Stimulated activated naive CD8-positive, alpha-beta T cell treated with anti-CD3 and anti-CD28 coated beads, Interleukin-15, amount 100 ng/mL, for 72 hours (primary cell): ENCODE measurements at regions not wholly inside any gene's neighbourhood (a gene's known extent, or its start where the extent isn't known, plus 50 kb on each side); places are given as distances from the start of the nearest gene placed in this dataset.
A peak's percentile ranks its signal among the peaks of the same experiment; 100 is the strongest.

Source experiments
- ATAC-seq: fragments of 150-1000 bp; cut with Tn5 transposase; 2 replicates; pipeline ENCODE4 v1.10.0; 2021; ENCODE audit warnings: mild to moderate bottlenecking, moderate library complexity
- DNase-seq, 2 donors: peaks; one replicate each; pipeline ENCODE4 v3.0.0; 2021 to 2022
- H3K27ac Mint-ChIP-seq, 2 donors: one replicate each; pipeline ENCODE4 v1.8.0; 2022; ENCODE audit warnings: mild to moderate bottlenecking in 2 of 2, mixed read lengths in 2 of 2, moderate library complexity in 2 of 2
- H3K27me3 Mint-ChIP-seq: one replicate; pipeline ENCODE4 v1.8.0; 2022; ENCODE audit warnings: mixed read lengths
- H3K4me1 Mint-ChIP-seq: one replicate; pipeline ENCODE4 v1.8.0; 2022; ENCODE audit warnings: mild to moderate bottlenecking, mixed read lengths
- H3K4me3 Mint-ChIP-seq, 2 donors: one replicate each; pipeline ENCODE4 v1.8.0; 2022; ENCODE audit warnings: mild to moderate bottlenecking in 2 of 2, mixed read lengths in 2 of 2, moderate library complexity in 1 of 2
- H3K9me3 Mint-ChIP-seq, 2 donors: one replicate each; pipeline ENCODE4 v1.8.0; 2022; ENCODE audit warnings: mixed read lengths in 2 of 2

GRCh38 chr14:53330441-53330840 lies 177.3 kb upstream of the DDHD1 start:
- H3K9me3 Mint-ChIP-seq = no peaks in the 10 kb centered on the region
- no peak overlapping the region for H3K27ac Mint-ChIP-seq
- no peak for ATAC-seq
- H3K4me1 Mint-ChIP-seq = no peaks in the 10 kb centered on the region
- H3K27me3 Mint-ChIP-seq = no peaks in the 10 kb centered on the region
- no peak for DNase-seq
- no peak overlapping the region for H3K4me3 Mint-ChIP-seq

- Mint-ChIP-seq H3K4me3 (no peak overlapping the region), H3K27ac (peak overlapping the region in 1 of 2 donors; percentile 44), H3K4me1 (no peaks in the 10 kb centered on the region), H3K9me3 (no peaks in the 10 kb centered on the region), H3K27me3 (no peaks in the 10 kb centered on the region)
- ATAC-seq (no peak), DNase-seq (no peak)
These were observed 175.7 kb upstream of the DDHD1 start for GRCh38 chr14:53328841-53329240.

- H3K9me3 Mint-ChIP-seq = no peaks in the 10 kb centered on the region
- no peak for DNase-seq
- no peak for ATAC-seq
- no peaks in the 10 kb centered on the region for H3K27me3 Mint-ChIP-seq
- H3K4me3 Mint-ChIP-seq = no peak overlapping the region
- H3K4me1 Mint-ChIP-seq = no peaks in the 10 kb centered on the region
- H3K27ac Mint-ChIP-seq = no peak overlapping the region
These were observed 174.6 kb upstream of the DDHD1 start for GRCh38 chr14:53327716-53328115.

GRCh38 chr14:53325176-53325806 lies 172.2 kb upstream of the DDHD1 start:
- Mint-ChIP-seq H3K27ac (no peak overlapping the region), H3K4me3 (no peak overlapping the region)
- peak; percentile 63 for ATAC-seq

GRCh38 chr14:53316504-53316903 lies 163.4 kb upstream of the DDHD1 start:
- Mint-ChIP-seq H3K4me3 (no peak overlapping the region), H3K27ac (no peak overlapping the region), H3K27me3 (no peaks in the 10 kb centered on the region), H3K4me1 (no peaks in the 10 kb centered on the region), H3K9me3 (peaks cover 23 to 44% of the 10 kb centered on the region in 2 donors)
- DNase-seq (no peak), ATAC-seq (no peak)

More at GRCh38 chr14:53325176-53325806, 172.2 kb upstream of the DDHD1 start:
- no peaks in the 10 kb centered on the region for H3K27me3 Mint-ChIP-seq
- peaks cover 8% of the 10 kb centered on the region in 2 donors for H3K9me3 Mint-ChIP-seq
- no peak for DNase-seq
- no peaks in the 10 kb centered on the region for H3K4me1 Mint-ChIP-seq

- H3K27me3 Mint-ChIP-seq = peaks cover 8% of the 10 kb centered on the region
- no peak overlapping the region for H3K27ac Mint-ChIP-seq
- peaks cover 22 to 43% of the 10 kb centered on the region in 2 donors for H3K9me3 Mint-ChIP-seq
- H3K4me3 Mint-ChIP-seq = no peak overlapping the region
- H3K4me1 Mint-ChIP-seq = peaks cover 22% of the 10 kb centered on the region
- ATAC-seq (no peak), DNase-seq (no peak)
These were observed 157.3 kb upstream of the DDHD1 start for GRCh38 chr14:53310412-53310811.

- Mint-ChIP-seq H3K27ac (no peak overlapping the region), H3K4me1 (peaks cover 22% of the 10 kb centered on the region), H3K4me3 (no peak overlapping the region), H3K27me3 (peaks cover 8% of the 10 kb centered on the region), H3K9me3 (peaks cover 16 to 33% of the 10 kb centered on the region in 2 donors)
- DNase-seq = no peak
- ATAC-seq = no peak
These were observed 153.8 kb upstream of the DDHD1 start for GRCh38 chr14:53306911-53307310.

- H3K9me3 Mint-ChIP-seq = peaks cover 10 to 31% of the 10 kb centered on the region in 2 donors
- H3K27me3 Mint-ChIP-seq = peaks cover 8% of the 10 kb centered on the region
- peaks cover 22% of the 10 kb centered on the region for H3K4me1 Mint-ChIP-seq
- peak overlapping the region; percentile 67 for H3K4me3 Mint-ChIP-seq
- DNase-seq (peak; percentile 24 to 27), ATAC-seq (peak; percentile 56)
- H3K27ac Mint-ChIP-seq = peak overlapping the region in 1 of 2 donors; percentile 5
These were observed 153.2 kb upstream of the DDHD1 start for GRCh38 chr14:53306267-53306721.

GRCh38 chr14:53304726-53305381 lies 151.7 kb upstream of the DDHD1 start:
- ATAC-seq (no peak), DNase-seq (no peak)
- peaks cover 12% of the 10 kb centered on the region for H3K4me1 Mint-ChIP-seq
- peaks cover 8% of the 10 kb centered on the region for H3K27me3 Mint-ChIP-seq
- no peak overlapping the region for H3K4me3 Mint-ChIP-seq
- H3K27ac Mint-ChIP-seq = no peak overlapping the region
- peaks cover 0 to 21% of the 10 kb centered on the region in 2 donors for H3K9me3 Mint-ChIP-seq

- no peaks in the 10 kb centered on the region for H3K27me3 Mint-ChIP-seq
- H3K9me3 Mint-ChIP-seq = peaks cover 0 to 1% of the 10 kb centered on the region in 2 donors
- H3K27ac Mint-ChIP-seq = no peak overlapping the region
- ATAC-seq = no peak
- no peaks in the 10 kb centered on the region for H3K4me1 Mint-ChIP-seq
- no peak overlapping the region for H3K4me3 Mint-ChIP-seq
- peak in 1 of 2 donors; percentile 16 for DNase-seq
These were observed 143.0 kb upstream of the DDHD1 start for GRCh38 chr14:53295985-53296582.

GRCh38 chr14:53295372-53295771 lies 142.2 kb upstream of the DDHD1 start:
- ATAC-seq (no peak), DNase-seq (no peak)
- H3K4me1 Mint-ChIP-seq = no peaks in the 10 kb centered on the region
- H3K9me3 Mint-ChIP-seq = no peaks in the 10 kb centered on the region
- no peak overlapping the region for H3K4me3 Mint-ChIP-seq
- no peak overlapping the region for H3K27ac Mint-ChIP-seq
- H3K27me3 Mint-ChIP-seq = no peaks in the 10 kb centered on the region

- DNase-seq (no peak), ATAC-seq (no peak)
- H3K4me3 Mint-ChIP-seq = no peak overlapping the region
- H3K9me3 Mint-ChIP-seq = peaks cover 4 to 10% of the 10 kb centered on the region in 2 donors
- H3K27me3 Mint-ChIP-seq = no peaks in the 10 kb centered on the region
- no peak overlapping the region for H3K27ac Mint-ChIP-seq
- H3K4me1 Mint-ChIP-seq = no peaks in the 10 kb centered on the region
These were observed 133.2 kb upstream of the DDHD1 start for GRCh38 chr14:53286301-53286700.

- ATAC-seq = no peak
- no peak for DNase-seq
- Mint-ChIP-seq H3K9me3 (peaks cover 6 to 12% of the 10 kb centered on the region in 2 donors), H3K4me1 (no peaks in the 10 kb centered on the region), H3K27ac (no peak overlapping the region), H3K4me3 (no peak overlapping the region), H3K27me3 (no peaks in the 10 kb centered on the region)
These were observed 132.7 kb upstream of the DDHD1 start for GRCh38 chr14:53285821-53286220.

GRCh38 chr14:53285064-53285463 lies 131.9 kb upstream of the DDHD1 start:
- Mint-ChIP-seq H3K4me1 (no peaks in the 10 kb centered on the region), H3K27me3 (no peaks in the 10 kb centered on the region), H3K4me3 (no peak overlapping the region), H3K27ac (no peak overlapping the region), H3K9me3 (peaks cover 9 to 19% of the 10 kb centered on the region in 2 donors)
- no peak for ATAC-seq
- no peak for DNase-seq

- Mint-ChIP-seq H3K27ac (no peak overlapping the region), H3K27me3 (no peaks in the 10 kb centered on the region), H3K9me3 (peaks cover 13 to 27% of the 10 kb centered on the region in 2 donors), H3K4me1 (no peaks in the 10 kb centered on the region), H3K4me3 (no peak overlapping the region)
- DNase-seq (no peak), ATAC-seq (no peak)
These were observed 125.7 kb upstream of the DDHD1 start for GRCh38 chr14:53278602-53279506.
